Thoracic aorta (tissue), 2 donors: ENCODE measurements at regions not wholly inside any gene's neighbourhood (a gene's known extent, or its start where the extent isn't known, plus 50 kb on each side); places are given as distances from the start of the nearest gene placed in this dataset.

Experiments
- ATAC-seq: fragments of 150-250 bp; one replicate; pipeline ENCODE4 v1.8.0; 2017; ENCODE audit warnings: low read depth; ENCODE audit not compliant: insufficient number of reproducible peaks, low FRiP score
- DNase-seq: peaks from one replicate; pipeline ENCODE4 v3.0.0-alpha.2; 2020; ENCODE audit warnings: low spot score
- H3K27ac ChIP-seq, 2 donors: fragments of 200-600 bp; sonication (generic); 1 replicate in 1 of 2; 2 replicates in 1 of 2; pipeline ENCODE4 v1.5.1; 2016; ENCODE audit warnings: mild to moderate bottlenecking in 2 of 2, moderate library complexity in 2 of 2
- H3K27me3 ChIP-seq: fragments of 200-600 bp; sonication (generic); replicated peaks from 2 replicates; pipeline ENCODE4 v1.6.0; 2016; ENCODE audit warnings: mild to moderate bottlenecking; ENCODE audit not compliant: insufficient read depth
- H3K36me3 ChIP-seq: fragments of 200-600 bp; sonication (generic); one replicate; pipeline ENCODE4 v1.5.1; 2016
- H3K4me1 ChIP-seq, 2 donors: fragments of 200-600 bp; sonication (generic); 1 replicate in 1 of 2; 2 replicates in 1 of 2; pipeline versions ENCODE4 v1.5.1 to v1.6.0; 2016; ENCODE audit warnings: low read depth in 2 of 2, mild to moderate bottlenecking in 1 of 2; ENCODE audit not compliant: control insufficient read depth in 1 of 2
- H3K4me3 ChIP-seq: fragments of 200-600 bp; sonication (generic); 2 replicates; pipeline ENCODE4 v1.5.1; 2016; ENCODE audit warnings: mild to moderate bottlenecking
- H3K9me3 ChIP-seq: fragments of 200-600 bp; sonication (generic); 2 replicates; pipeline ENCODE4 v1.5.1; 2016
- TF ChIP-seq, protein P1 (sequence below): fragments of 200-600 bp; sonication (generic); IDR thresholded peaks from one replicate; pipeline ENCODE4 v1.5.1; 2019; ENCODE audit warnings: antibody characterized with exemption

DNA sequence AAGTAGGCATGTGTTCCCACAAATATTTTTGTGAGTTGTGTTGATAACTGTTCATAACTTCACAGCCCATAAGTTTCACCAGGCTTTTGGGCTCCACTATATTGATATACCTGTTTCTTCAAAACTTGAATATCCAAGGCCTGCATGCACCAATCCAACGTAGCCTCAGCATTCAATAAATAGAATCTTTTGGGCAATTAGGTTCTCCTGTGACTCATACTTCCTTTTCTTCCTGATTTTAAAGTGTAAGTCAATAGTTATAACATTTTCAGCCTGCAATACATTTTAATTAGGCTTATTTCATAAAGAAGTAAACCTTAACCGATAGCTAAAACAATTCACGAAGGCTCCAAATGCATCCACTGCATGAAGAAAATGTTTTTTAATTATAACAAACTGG is 97.8 kb upstream of the SPRED1 start:
- Histone ChIP-seq H3K4me1 (no peaks in the 10 kb centered on the region), H3K9me3 (peaks cover 7% of the 10 kb centered on the region), H3K36me3 (no peaks in the 10 kb centered on the region), H3K4me3 (no peak overlapping the region), H3K27ac (no peak overlapping the region), H3K27me3 (no peaks in the 10 kb centered on the region)
- DNase-seq: no peak
- ATAC-seq: no peak
- TF ChIP-seq, protein P1, sequence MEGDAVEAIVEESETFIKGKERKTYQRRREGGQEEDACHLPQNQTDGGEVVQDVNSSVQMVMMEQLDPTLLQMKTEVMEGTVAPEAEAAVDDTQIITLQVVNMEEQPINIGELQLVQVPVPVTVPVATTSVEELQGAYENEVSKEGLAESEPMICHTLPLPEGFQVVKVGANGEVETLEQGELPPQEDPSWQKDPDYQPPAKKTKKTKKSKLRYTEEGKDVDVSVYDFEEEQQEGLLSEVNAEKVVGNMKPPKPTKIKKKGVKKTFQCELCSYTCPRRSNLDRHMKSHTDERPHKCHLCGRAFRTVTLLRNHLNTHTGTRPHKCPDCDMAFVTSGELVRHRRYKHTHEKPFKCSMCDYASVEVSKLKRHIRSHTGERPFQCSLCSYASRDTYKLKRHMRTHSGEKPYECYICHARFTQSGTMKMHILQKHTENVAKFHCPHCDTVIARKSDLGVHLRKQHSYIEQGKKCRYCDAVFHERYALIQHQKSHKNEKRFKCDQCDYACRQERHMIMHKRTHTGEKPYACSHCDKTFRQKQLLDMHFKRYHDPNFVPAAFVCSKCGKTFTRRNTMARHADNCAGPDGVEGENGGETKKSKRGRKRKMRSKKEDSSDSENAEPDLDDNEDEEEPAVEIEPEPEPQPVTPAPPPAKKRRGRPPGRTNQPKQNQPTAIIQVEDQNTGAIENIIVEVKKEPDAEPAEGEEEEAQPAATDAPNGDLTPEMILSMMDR: no peak

- TF ChIP-seq, protein P1: no peak
These were observed 89.0 kb upstream of the SPRED1 start for GRCh38 chr15:38163658-38164057.

DNA sequence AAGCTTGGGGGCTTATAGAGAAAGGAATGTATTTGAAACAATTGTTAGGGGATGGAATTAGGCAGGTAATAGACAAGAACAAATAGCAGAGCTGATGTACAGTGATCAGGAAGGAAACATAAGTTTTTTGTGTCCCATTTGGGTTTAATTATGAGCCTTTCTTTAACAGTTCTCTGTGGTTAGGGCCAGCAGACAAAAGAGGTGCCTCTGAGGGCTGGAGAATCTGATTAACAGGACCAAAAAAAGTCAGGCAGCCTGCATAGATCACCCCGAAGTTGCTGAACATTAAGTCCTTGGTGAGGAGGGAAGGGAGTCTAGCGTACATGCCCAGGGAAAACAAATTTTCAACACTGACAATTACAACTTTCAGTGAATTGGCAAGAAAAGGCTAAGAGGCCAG is 88.6 kb upstream of the SPRED1 start:
- no peak for ATAC-seq
- no peaks in the 10 kb centered on the region for H3K36me3 ChIP-seq
- no peaks in the 10 kb centered on the region for H3K4me1 ChIP-seq
- no peaks in the 10 kb centered on the region for H3K9me3 ChIP-seq
- no peak overlapping the region for H3K27ac ChIP-seq
- DNase-seq: no peak
- H3K27me3 ChIP-seq: no peaks in the 10 kb centered on the region
- H3K4me3 ChIP-seq: no peak overlapping the region
- TF ChIP-seq, protein P1: no peak

More at GRCh38 chr15:38163658-38164057, 89.0 kb upstream of the SPRED1 start:
- Histone ChIP-seq H3K4me3 (no peak overlapping the region), H3K27me3 (no peaks in the 10 kb centered on the region), H3K9me3 (no peaks in the 10 kb centered on the region), H3K36me3 (no peaks in the 10 kb centered on the region), H3K4me1 (no peaks in the 10 kb centered on the region), H3K27ac (no peak overlapping the region)
- ATAC-seq: no peak
- no peak for DNase-seq

GRCh38 chr15:38164507-38164906 is 88.1 kb upstream of the SPRED1 start:
- H3K27ac ChIP-seq: no peak overlapping the region
- no peaks in the 10 kb centered on the region for H3K4me1 ChIP-seq
- no peak for ATAC-seq
- TF ChIP-seq, protein P1: no peak
- no peaks in the 10 kb centered on the region for H3K27me3 ChIP-seq
- H3K9me3 ChIP-seq: no peaks in the 10 kb centered on the region
- no peak for DNase-seq
- H3K4me3 ChIP-seq: no peak overlapping the region
- H3K36me3 ChIP-seq: no peaks in the 10 kb centered on the region

GRCh38 chr15:38168467-38169070 is 84.1 kb upstream of the SPRED1 start:
- Histone ChIP-seq H3K27ac (no peak overlapping the region), H3K4me1 (no peaks in the 10 kb centered on the region)
- DNase-seq: no peak

More at GRCh38 chr15:38168467-38169070, 84.1 kb upstream of the SPRED1 start:
- Histone ChIP-seq H3K36me3 (no peaks in the 10 kb centered on the region), H3K27me3 (no peaks in the 10 kb centered on the region), H3K4me3 (no peak overlapping the region), H3K9me3 (no peaks in the 10 kb centered on the region)
- TF ChIP-seq, protein P1: no peak
- ATAC-seq: no peak
